A673 (cell line): ENCODE measurements at regions not wholly inside any gene's neighbourhood (a gene's known extent, or its start where the extent isn't known, plus 50 kb on each side); places are given as distances from the start of the nearest gene placed in this dataset.
A peak's percentile ranks its signal among the peaks of the same experiment; 100 is the strongest.

Experiments
- BruUV-seq: library from RNA; stranded (reverse); fragments of 400-500 nt; replicated peaks from 2 replicates; lab custom pipeline; 2021; lab: Mats Ljungman, UMichigan
- CTCF ChIA-PET: fragments of 300-600 bp; sonication (Branson Sonifier 250); formaldehyde crosslinking; loops from one replicate; lab custom pipeline; 2022; ENCODE audit warnings: antibody characterized with exemption; lab: Charles Lee
- POLR2A ChIA-PET: fragments of 300-600 bp; sonication (Branson Sonifier 250); formaldehyde crosslinking; loops from one replicate; lab custom pipeline; 2022; ENCODE audit warnings: antibody characterized with exemption; ENCODE audit not compliant: low non-redundant PET; lab: Charles Lee
- DNase-seq: peaks from one replicate; pipeline ENCODE4 v3.0.0-alpha.2; 2015; ENCODE audit warnings: low spot score
- H3K27ac ChIP-seq: fragments of 200-600 bp; sonication (generic); 2 replicates; pipeline ENCODE4 v1.5.1; 2016; ENCODE audit warnings: mixed run types, low read depth, mild to moderate bottlenecking, mixed read lengths, antibody characterized with exemption, low read length; ENCODE audit not compliant: poor library complexity, severe bottlenecking
- H3K27me3 ChIP-seq: fragments of 200-600 bp; sonication (generic); replicated peaks from 2 replicates; pipeline ENCODE4 v1.6.1; 2017; ENCODE audit warnings: mixed run types, low read depth, mild to moderate bottlenecking, mixed read lengths, antibody characterized with exemption, low read length; ENCODE audit not compliant: insufficient read depth, poor library complexity
- H3K36me3 ChIP-seq: fragments of 200-600 bp; sonication (generic); 2 replicates; pipeline ENCODE4 v1.6.1; 2016; ENCODE audit warnings: mixed run types, mild to moderate bottlenecking, mixed read lengths, antibody characterized with exemption, low read length; ENCODE audit not compliant: insufficient read depth, poor library complexity, severe bottlenecking
- H3K4me1 ChIP-seq: fragments of 200-600 bp; sonication (generic); 2 replicates; pipeline ENCODE4 v1.6.1; 2017; ENCODE audit warnings: mixed run types, mild to moderate bottlenecking, mixed read lengths, antibody characterized with exemption, low read length; ENCODE audit not compliant: insufficient read depth, poor library complexity, severe bottlenecking
- H3K4me3 ChIP-seq: fragments of 200-600 bp; sonication (generic); 2 replicates; pipeline ENCODE4 v1.5.1; 2016; ENCODE audit warnings: low read depth, mixed run types, mild to moderate bottlenecking, mixed read lengths, low read length; ENCODE audit not compliant: poor library complexity, severe bottlenecking
- H3K9me3 ChIP-seq: fragments of 200-600 bp; sonication (generic); 2 replicates; pipeline ENCODE4 v1.6.1; 2016; ENCODE audit warnings: mixed run types, low read depth, mild to moderate bottlenecking, mixed read lengths, antibody characterized with exemption, low read length; ENCODE audit not compliant: poor library complexity, severe bottlenecking
- EZH2 ChIP-seq: fragments of 200-600 bp; sonication (generic); IDR thresholded peaks from 2 replicates; pipeline ENCODE4 v1.6.1; 2017; ENCODE audit warnings: borderline replicate concordance, low read depth, mild to moderate bottlenecking, mixed read lengths, antibody characterized with exemption, low read length; ENCODE audit not compliant: poor library complexity, severe bottlenecking
- intact Hi-C: fragments of 100-400 bp; cut with micrococcal nuclease; formaldehyde crosslinking; loops from one replicate; pipeline ENCODE4 v1.10.0; 2022; ENCODE audit not compliant: unreplicated experiment
- TF ChIP-seq, protein P1 (sequence below): fragments of 300-800, 200-600 bp; sonication (generic); conservative IDR thresholded peaks from 2 replicates; pipeline ENCODE4 v1.5.1; 2017; ENCODE audit warnings: low read depth, mild to moderate bottlenecking, antibody characterized with exemption, low read length, moderate library complexity, mixed read lengths

DNA sequence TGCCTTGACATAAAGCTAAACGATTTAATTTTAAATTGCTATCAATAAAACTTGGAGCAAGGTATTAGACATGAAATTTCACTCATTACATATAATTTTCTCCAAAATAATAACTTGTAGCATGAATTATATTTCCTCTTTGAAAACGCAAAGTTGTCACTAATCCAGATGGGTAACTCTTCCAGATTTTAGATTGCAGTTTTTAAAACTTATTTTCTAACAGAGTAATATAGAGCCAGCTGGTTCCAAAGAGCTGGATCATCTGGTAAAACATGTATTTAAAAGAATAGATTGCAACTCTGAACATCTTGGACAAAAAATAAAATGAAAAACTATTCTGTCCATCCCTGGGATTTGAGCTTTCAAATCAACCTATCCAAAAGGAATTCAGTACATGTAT is 238.2 kb upstream of the INTU start:
- H3K36me3 ChIP-seq, result no peaks in the 10 kb centered on the region

DNA sequence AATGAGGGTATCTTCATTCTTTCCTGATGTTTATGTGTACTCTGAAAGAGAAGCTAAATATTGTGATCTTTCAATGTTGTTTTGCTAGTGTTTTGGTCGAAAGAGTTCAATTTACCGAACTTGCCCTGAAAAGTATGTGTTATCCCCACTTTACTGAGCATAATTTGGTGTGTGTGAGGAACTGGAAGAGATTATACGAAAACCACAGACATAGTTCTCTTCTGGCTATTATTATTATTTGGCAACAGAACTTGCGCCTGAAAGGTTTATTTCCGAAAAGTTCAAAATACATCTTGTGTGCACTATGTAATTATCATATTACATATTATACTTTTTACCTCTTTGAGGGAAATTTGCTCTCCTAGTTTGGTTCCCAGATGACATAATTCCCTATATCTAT is 232.5 kb upstream of the INTU start:
- H3K9me3 ChIP-seq, result no peaks in the 10 kb centered on the region
- POLR2A ChIA-PET, result no interaction called here
- no peak for DNase-seq
- no peaks in the 10 kb centered on the region for H3K36me3 ChIP-seq
- CTCF ChIA-PET, result interaction anchor here (0.6 to 0.8 kb wide), 3 partner anchors 796 to 1572 kb away, joined by 3 to 5 read pairs (median 3); no protein-coding TSS in a partner anchor
- TF ChIP-seq, protein P1, sequence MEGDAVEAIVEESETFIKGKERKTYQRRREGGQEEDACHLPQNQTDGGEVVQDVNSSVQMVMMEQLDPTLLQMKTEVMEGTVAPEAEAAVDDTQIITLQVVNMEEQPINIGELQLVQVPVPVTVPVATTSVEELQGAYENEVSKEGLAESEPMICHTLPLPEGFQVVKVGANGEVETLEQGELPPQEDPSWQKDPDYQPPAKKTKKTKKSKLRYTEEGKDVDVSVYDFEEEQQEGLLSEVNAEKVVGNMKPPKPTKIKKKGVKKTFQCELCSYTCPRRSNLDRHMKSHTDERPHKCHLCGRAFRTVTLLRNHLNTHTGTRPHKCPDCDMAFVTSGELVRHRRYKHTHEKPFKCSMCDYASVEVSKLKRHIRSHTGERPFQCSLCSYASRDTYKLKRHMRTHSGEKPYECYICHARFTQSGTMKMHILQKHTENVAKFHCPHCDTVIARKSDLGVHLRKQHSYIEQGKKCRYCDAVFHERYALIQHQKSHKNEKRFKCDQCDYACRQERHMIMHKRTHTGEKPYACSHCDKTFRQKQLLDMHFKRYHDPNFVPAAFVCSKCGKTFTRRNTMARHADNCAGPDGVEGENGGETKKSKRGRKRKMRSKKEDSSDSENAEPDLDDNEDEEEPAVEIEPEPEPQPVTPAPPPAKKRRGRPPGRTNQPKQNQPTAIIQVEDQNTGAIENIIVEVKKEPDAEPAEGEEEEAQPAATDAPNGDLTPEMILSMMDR, result no peak
- TF ChIP-seq EZH2, result no peak
- peaks cover 5% of the 10 kb centered on the region for H3K4me1 ChIP-seq
- H3K4me3 ChIP-seq, result no peak overlapping the region
- H3K27ac ChIP-seq, result no peak overlapping the region
- H3K27me3 ChIP-seq, result no peaks in the 10 kb centered on the region
- BruUV-seq, result no TSS peak
- intact Hi-C loops, result loop anchor here (5.0 to 10.0 kb wide), 3 partner anchors 77 to 775 kb away; no protein-coding TSS in a partner anchor

More for the DNA sequence above, 238.2 kb upstream of the INTU start:
- no peak overlapping the region for H3K4me3 ChIP-seq
- no TSS peak for BruUV-seq
- intact Hi-C loops, result no loop called here
- no peak for DNase-seq
- no peaks in the 10 kb centered on the region for H3K27me3 ChIP-seq
- H3K4me1 ChIP-seq, result no peaks in the 10 kb centered on the region
- H3K27ac ChIP-seq, result no peak overlapping the region
- TF ChIP-seq, protein P1, result no peak
- TF ChIP-seq EZH2, result no peak
- CTCF ChIA-PET, result no interaction called here
- H3K9me3 ChIP-seq, result no peaks in the 10 kb centered on the region
- POLR2A ChIA-PET, result no interaction called here

DNA sequence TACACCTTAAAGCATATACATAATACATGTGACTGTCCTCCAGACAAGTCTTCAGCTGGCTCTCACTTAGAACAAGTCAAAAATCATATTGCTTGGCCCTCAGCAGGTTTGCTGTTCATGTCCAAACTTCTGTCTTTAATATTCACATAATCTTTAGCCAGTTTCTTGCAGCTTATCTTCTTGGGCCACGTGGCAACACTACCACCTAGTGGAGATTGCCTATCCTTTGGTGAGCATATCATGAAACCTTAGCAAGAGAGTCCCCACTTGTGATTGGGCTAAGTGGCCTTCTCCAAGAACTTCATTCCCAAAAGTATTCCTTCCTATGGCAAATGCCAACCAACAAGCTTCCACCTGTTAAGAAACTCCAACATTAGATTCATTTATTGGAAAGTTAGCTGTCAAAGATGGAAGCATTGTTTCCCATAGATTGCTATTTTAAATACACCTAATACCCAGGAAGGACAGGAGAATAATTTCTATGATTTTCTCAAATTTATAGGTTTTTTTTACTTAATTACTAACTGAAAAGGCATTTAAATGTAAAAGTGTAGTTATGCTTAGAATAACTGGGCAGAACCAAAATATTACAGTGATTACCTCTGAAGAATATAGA is 231.9 kb upstream of the INTU start:
- intact Hi-C loops, result loop anchor here (5.0 to 10.0 kb wide), 3 partner anchors 76 to 776 kb away; no protein-coding TSS in a partner anchor
- peak; percentile 87 for DNase-seq

More for the DNA sequence above, 231.9 kb upstream of the INTU start:
- TF ChIP-seq EZH2, result no peak
- TF ChIP-seq, protein P1, result peak; percentile 83
- ChIA-PET CTCF (interaction anchor here (0.6 to 0.8 kb wide), 3 partner anchors 797 to 1573 kb away, joined by 3 to 5 read pairs (median 3); no protein-coding TSS in a partner anchor), POLR2A (no interaction called here)
- Histone ChIP-seq H3K4me1 (peaks cover 5% of the 10 kb centered on the region), H3K4me3 (no peak overlapping the region), H3K27ac (no peak overlapping the region), H3K27me3 (no peaks in the 10 kb centered on the region), H3K36me3 (no peaks in the 10 kb centered on the region), H3K9me3 (no peaks in the 10 kb centered on the region)
- BruUV-seq, result no TSS peak
